IPS DF 4.7 (cell line): ENCODE measurements at regions not wholly inside any gene's neighbourhood (a gene's known extent, or its start where the extent isn't known, plus 50 kb on each side); places are given as distances from the start of the nearest gene placed in this dataset.
"Not testable (repeated sequence)": the region's sequence is repeated elsewhere in the genome, so short reads cannot be mapped to it uniquely, and the experiment has no call there.

Experiments used
- DNase-seq: peaks from one replicate; pipeline ENCODE4 v3.0.0-alpha.2; 2013; ENCODE audit warnings: low spot score; ENCODE audit errors: extremely low read depth

DNA sequence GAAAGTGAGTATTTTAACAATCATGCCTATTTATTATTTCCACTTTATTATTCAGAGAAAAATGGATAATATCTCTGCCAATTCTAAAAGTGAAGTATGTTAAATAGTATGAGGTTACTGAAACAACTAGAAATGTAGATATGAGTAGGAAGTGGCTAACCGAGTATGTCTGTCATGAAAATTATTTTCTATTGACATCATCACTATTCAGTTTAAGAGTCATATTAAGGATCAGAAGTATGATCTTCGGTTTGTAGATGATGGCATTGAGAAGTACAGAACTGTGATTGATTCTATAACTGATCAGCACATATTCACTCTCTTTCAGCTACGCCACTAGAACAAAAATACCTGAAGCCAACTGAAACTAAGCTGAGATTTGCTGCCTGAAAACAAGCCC lies 146.4 kb upstream of the SLITRK5 start:
- no peak for DNase-seq

DNA sequence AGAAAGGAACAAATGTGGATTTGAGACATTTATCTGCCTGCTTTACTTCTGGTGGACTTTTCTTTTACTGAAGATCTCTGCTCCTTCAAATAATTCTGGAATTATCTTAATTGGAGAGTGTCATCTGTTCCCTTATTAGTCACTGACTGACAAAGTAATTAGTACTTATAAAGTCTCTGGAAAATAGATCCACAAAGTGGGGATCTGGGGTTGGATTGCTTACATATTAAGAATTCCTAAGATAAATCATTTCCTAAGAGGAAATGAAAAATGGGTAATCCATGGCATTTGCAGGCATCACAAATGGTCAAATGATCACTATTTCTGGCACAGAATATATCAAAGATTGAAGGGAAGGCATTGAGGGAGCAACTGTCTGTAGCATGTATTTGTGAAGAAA lies 137.4 kb upstream of the SLITRK5 start:
- DNase-seq: no peak

- DNase-seq: no peak
These were observed 135.3 kb upstream of the SLITRK5 start for GRCh38 chr13:87535911-87536310.

- DNase-seq: no peak
These were observed 134.7 kb upstream of the SLITRK5 start for GRCh38 chr13:87536499-87536898.

- no peak for DNase-seq
These were observed 134.3 kb upstream of the SLITRK5 start for GRCh38 chr13:87536899-87537298.

- no peak for DNase-seq
These were observed 133.2 kb upstream of the SLITRK5 start for GRCh38 chr13:87537951-87538350.

DNA sequence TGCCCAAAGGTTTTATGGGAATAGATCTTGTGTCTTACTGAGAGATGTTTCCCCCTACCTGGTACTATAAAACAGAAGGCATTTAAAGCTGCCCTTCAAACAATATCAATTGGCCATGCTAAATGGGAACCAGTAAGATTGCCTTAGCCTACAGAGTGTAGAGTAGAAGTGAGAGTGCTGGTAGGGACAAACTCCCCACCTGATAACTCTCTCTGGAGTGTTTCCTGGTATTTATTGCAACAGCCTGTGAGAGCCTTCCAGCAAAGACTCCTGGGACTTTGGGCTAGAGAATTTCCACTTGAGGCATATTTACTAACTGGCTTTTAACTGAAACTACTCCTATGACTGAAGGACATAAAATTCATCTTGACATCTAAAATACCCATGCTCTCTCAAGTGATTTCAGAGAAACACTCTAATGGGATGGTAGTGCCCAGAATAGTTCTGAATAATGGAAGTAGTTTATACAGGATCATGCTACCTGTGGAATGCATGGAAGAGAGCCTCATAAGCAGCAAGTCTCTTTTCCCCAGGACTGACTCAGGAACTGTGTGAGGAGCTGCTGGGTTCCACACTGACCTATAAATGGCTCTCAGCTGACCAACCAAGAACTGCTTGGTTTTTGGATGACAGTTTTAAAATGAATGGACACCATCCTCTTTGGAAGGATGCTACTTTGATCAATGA lies 132.7 kb upstream of the SLITRK5 start:
- no peak for DNase-seq

- no peak for DNase-seq
These were observed 118.0 kb upstream of the SLITRK5 start for GRCh38 chr13:87553142-87553541.

DNA sequence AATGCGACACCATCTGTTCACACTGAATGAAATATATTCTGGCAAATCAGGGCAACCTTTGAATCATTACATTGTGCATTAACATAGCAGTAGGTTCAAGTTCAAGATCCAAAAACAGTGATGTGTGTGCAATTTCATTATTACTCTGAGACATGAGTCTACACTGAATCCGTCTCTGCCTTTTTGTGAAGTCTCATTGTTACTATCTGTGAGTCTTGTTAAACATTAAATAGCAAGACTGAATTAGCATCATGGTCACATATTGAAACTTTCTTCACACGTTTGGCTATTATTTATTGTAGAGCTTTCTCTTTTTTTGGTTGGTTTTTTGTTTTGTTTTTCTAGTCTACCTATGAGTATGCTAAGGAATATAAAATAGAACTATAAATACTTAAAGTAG lies 117.1 kb upstream of the SLITRK5 start:
- no peak for DNase-seq

GRCh38 chr13:87557788-87558187 lies 113.4 kb upstream of the SLITRK5 start:
- no peak for DNase-seq

GRCh38 chr13:87561580-87561979 lies 109.6 kb upstream of the SLITRK5 start:
- not testable (repeated sequence) for DNase-seq

DNA sequence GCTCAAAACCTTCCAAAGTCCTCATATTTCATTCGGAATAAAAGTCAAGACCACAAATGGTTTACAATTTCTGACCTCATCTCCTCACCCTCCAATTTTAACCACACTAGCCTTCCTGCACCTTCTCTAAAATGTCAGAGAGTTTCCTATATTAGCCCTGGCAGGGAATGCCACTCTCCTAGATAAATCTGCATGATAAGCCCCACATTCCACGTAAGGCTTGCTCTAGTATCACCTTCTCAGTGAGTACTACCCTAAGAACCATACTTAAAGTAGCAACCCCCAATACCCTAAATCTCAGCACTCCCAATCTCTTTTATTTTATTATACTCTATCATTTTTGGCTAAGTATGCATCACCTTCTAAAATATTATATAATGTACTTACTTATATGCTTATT lies 100.5 kb upstream of the SLITRK5 start:
- DNase-seq: no peak

- no peak for DNase-seq
These were observed 88.8 kb upstream of the SLITRK5 start for GRCh38 chr13:87582399-87582798.

- no peak for DNase-seq
These were observed 80.7 kb upstream of the SLITRK5 start for GRCh38 chr13:87590518-87590917.

- DNase-seq: not testable (repeated sequence)
These were observed 66.7 kb upstream of the SLITRK5 start for GRCh38 chr13:87604437-87604836.

DNA sequence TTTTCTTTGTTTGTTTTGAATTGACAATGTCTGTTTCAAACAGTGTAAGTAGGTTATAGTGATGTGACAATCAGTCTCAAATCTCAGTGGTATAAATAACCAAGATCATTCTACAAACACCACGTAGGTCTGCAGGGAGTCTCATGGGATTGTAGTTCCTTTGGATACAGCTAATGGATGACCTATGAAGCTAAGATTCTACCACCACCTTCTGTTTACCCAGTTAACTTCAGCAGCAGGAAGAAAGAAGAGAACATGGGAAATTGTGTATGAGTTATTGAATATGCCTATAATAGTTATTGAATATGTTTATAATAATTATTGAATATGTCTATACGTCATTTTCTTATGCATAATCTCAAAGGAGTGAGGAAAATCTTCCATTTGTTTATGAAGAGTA lies 63.9 kb upstream of the SLITRK5 start:
- DNase-seq: no peak

GRCh38 chr13:87614276-87614675 lies 56.9 kb upstream of the SLITRK5 start:
- DNase-seq: no peak
